Loucy (cell line): ENCODE measurements at regions not wholly inside any gene's neighbourhood (a gene's known extent, or its start where the extent isn't known, plus 50 kb on each side); places are given as distances from the start of the nearest gene placed in this dataset.

Source experiments
- H2AFZ ChIP-seq: fragments of 200-600 bp; sonication (generic); 2 replicates; pipeline ENCODE4 v1.6.0; 2016; ENCODE audit warnings: antibody characterized with exemption, mild to moderate bottlenecking, low read length, moderate library complexity
- H3F3A ChIP-seq: fragments of 200-600 bp; 2 replicates; pipeline ENCODE4 v1.6.0; 2016; ENCODE audit warnings: antibody characterized with exemption, low read depth, mild to moderate bottlenecking
- H3K27me3 ChIP-seq: fragments of 200-600 bp; sonication (generic); 2 replicates; pipeline ENCODE4 v1.6.1; 2014; ENCODE audit warnings: low read length, mild to moderate bottlenecking; ENCODE audit not compliant: insufficient read depth, poor library complexity, severe bottlenecking
- H3K36me3 ChIP-seq: fragments of 200-600 bp; sonication (generic); 2 replicates; pipeline ENCODE4 v1.6.1; 2016; ENCODE audit warnings: low read length; ENCODE audit not compliant: insufficient read depth
- H3K4me1 ChIP-seq: fragments of 200-600 bp; sonication (generic); 2 replicates; pipeline ENCODE4 v1.5.1; 2014; ENCODE audit warnings: low read length, mild to moderate bottlenecking; ENCODE audit not compliant: insufficient read depth, poor library complexity, severe bottlenecking
- H3K4me2 ChIP-seq: fragments of 200-600 bp; sonication (generic); 2 replicates; pipeline ENCODE4 v1.6.0; 2014; ENCODE audit warnings: antibody characterized with exemption, low read length, low read depth, mild to moderate bottlenecking; ENCODE audit not compliant: poor library complexity, severe bottlenecking
- H3K4me3 ChIP-seq: fragments of 200-600 bp; sonication (generic); 2 replicates; pipeline ENCODE4 v1.5.1; 2014; ENCODE audit warnings: low read length, mild to moderate bottlenecking, mixed read lengths; ENCODE audit not compliant: poor library complexity, severe bottlenecking
- H3K79me2 ChIP-seq: fragments of 200-600 bp; sonication (generic); 2 replicates; pipeline ENCODE4 v1.6.1; 2014; ENCODE audit warnings: low read length; ENCODE audit not compliant: insufficient read depth
- H3K9ac ChIP-seq: fragments of 200-600 bp; sonication (generic); 2 replicates; pipeline ENCODE4 v1.6.0; 2014; ENCODE audit warnings: mild to moderate bottlenecking, low read depth, low read length, moderate library complexity; ENCODE audit not compliant: poor library complexity, severe bottlenecking
- H3K9me2 ChIP-seq: fragments of 200-600 bp; sonication (generic); replicated peaks from 2 replicates; pipeline ENCODE4 v1.6.1; 2016; ENCODE audit warnings: low read depth, low read length, mixed read lengths
- H3K9me3 ChIP-seq: fragments of 200-600 bp; sonication (generic); 2 replicates; pipeline ENCODE4 v1.6.1; 2014; ENCODE audit warnings: mild to moderate bottlenecking, antibody characterized with exemption, low read length, low read depth; ENCODE audit not compliant: insufficient read depth
- H4K20me1 ChIP-seq: fragments of 200-600 bp; sonication (generic); 2 replicates; pipeline ENCODE4 v1.6.0; 2014; ENCODE audit warnings: antibody characterized with exemption, low read length, mild to moderate bottlenecking; ENCODE audit not compliant: insufficient read depth, poor library complexity, severe bottlenecking
- EZH2phosphoT487 ChIP-seq: fragments of 200-600 bp; IDR thresholded peaks from 2 replicates; pipeline ENCODE4 v1.6.1; 2018; ENCODE audit warnings: antibody characterized with exemption, mild to moderate bottlenecking, moderate library complexity, borderline replicate concordance
- TF ChIP-seq, protein P1 (sequence below): fragments of 200-600 bp; sonication (generic); conservative IDR thresholded peaks from 2 replicates; pipeline ENCODE4 v1.5.1; 2014; ENCODE audit warnings: mild to moderate bottlenecking, antibody characterized with exemption, low read length

DNA sequence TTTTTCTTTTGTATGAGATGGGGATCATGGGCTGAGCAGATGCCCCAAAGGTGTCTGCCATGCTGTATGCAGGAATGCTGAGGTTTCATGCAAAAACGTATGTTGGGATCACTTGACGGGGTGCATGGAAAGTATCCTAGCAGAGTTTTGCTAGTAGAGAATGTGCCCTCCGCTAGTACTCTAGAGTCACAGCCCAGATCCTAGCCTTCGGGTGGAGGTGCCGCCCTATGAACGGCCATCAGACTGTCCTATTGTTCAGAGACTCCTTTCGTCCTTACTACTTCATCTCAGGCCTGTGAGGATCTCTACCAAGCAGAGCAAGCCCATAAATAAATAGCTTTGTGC lies 69.6 kb upstream of the SPATA31E1 start:
- TF ChIP-seq, protein P1, sequence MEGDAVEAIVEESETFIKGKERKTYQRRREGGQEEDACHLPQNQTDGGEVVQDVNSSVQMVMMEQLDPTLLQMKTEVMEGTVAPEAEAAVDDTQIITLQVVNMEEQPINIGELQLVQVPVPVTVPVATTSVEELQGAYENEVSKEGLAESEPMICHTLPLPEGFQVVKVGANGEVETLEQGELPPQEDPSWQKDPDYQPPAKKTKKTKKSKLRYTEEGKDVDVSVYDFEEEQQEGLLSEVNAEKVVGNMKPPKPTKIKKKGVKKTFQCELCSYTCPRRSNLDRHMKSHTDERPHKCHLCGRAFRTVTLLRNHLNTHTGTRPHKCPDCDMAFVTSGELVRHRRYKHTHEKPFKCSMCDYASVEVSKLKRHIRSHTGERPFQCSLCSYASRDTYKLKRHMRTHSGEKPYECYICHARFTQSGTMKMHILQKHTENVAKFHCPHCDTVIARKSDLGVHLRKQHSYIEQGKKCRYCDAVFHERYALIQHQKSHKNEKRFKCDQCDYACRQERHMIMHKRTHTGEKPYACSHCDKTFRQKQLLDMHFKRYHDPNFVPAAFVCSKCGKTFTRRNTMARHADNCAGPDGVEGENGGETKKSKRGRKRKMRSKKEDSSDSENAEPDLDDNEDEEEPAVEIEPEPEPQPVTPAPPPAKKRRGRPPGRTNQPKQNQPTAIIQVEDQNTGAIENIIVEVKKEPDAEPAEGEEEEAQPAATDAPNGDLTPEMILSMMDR = no peak
- no peak for TF ChIP-seq EZH2phosphoT487
- Histone ChIP-seq H3K36me3 (no peaks in the 10 kb centered on the region), H3K9me2 (no peaks in the 10 kb centered on the region), H3K9ac (no peak overlapping the region), H2AFZ (no peak overlapping the region), H3F3A (no peaks in the 10 kb centered on the region), H3K4me1 (no peaks in the 10 kb centered on the region), H3K4me3 (no peak overlapping the region), H3K9me3 (peaks cover 5% of the 10 kb centered on the region; the same call in 1 of the 2 replicates), H3K27me3 (no peaks in the 10 kb centered on the region), H3K4me2 (no peak overlapping the region), H4K20me1 (no peaks in the 10 kb centered on the region), H3K79me2 (no peaks in the 10 kb centered on the region)

DNA sequence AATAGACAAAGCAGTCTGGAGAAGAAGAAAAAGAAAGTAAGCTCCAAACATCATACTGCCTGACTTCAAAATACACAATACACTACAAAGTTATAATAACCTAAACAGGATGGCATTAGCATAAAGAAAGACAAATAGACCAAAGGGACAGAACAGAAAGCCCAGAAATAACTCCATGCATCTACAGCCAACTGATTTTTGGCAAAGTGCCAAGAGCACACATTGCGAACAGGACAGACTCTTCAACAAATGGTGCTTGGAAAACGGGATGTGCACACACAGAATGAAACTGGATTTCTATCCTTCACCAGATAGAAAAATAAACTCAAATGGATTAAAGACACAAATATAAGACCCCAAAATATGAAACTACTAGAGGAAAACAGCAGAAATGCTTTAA lies 66.6 kb upstream of the SPATA31E1 start:
- Histone ChIP-seq H3K4me2 (no peak overlapping the region), H2AFZ (no peak overlapping the region), H3K9me3 (no peaks in the 10 kb centered on the region), H3K9ac (no peak overlapping the region), H3K4me3 (no peak overlapping the region), H3K79me2 (no peaks in the 10 kb centered on the region), H3F3A (no peaks in the 10 kb centered on the region), H3K4me1 (no peaks in the 10 kb centered on the region), H4K20me1 (no peaks in the 10 kb centered on the region), H3K9me2 (no peaks in the 10 kb centered on the region), H3K27me3 (no peaks in the 10 kb centered on the region), H3K36me3 (no peaks in the 10 kb centered on the region)
- no peak for TF ChIP-seq EZH2phosphoT487
- TF ChIP-seq, protein P1 = no peak

DNA sequence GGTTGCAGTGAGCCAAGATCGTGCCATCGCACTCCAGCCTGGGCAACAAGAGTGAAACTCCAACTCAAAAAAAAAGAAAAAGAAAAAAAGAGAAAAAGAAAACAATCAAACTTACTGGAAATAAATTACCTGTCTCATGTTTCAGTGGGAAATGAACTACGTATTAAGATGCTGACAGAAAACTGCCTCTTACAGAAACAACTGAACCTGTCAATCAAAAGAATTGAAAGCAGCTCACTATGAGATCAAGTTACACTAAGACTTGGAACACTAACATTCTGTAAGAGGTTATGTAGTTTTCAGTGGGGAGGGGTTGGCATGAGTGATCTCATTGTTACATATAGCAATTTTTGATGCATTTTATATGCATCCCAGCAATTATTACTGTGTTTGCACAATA lies 64.4 kb upstream of the SPATA31E1 start:
- H3K27me3 ChIP-seq = no peaks in the 10 kb centered on the region
- no peak overlapping the region for H2AFZ ChIP-seq
- H3K79me2 ChIP-seq = no peaks in the 10 kb centered on the region
- TF ChIP-seq, protein P1 = no peak
- no peak for TF ChIP-seq EZH2phosphoT487
- H3K9me3 ChIP-seq = no peaks in the 10 kb centered on the region
- no peak overlapping the region for H3K4me3 ChIP-seq
- H3K4me2 ChIP-seq = no peak overlapping the region
- no peak overlapping the region for H3K9ac ChIP-seq
- no peaks in the 10 kb centered on the region for H3K9me2 ChIP-seq
- H3K4me1 ChIP-seq = no peaks in the 10 kb centered on the region
- no peaks in the 10 kb centered on the region for H3K36me3 ChIP-seq
- no peaks in the 10 kb centered on the region for H4K20me1 ChIP-seq
- no peaks in the 10 kb centered on the region for H3F3A ChIP-seq
